ENCODE measurements at regions not wholly inside any gene's neighbourhood (a gene's known extent, or its start where the extent isn't known, plus 50 kb on each side); places are given as distances from the start of the nearest gene placed in this dataset.
A peak's percentile ranks its signal among the peaks of the same experiment; 100 is the strongest.

DNA sequence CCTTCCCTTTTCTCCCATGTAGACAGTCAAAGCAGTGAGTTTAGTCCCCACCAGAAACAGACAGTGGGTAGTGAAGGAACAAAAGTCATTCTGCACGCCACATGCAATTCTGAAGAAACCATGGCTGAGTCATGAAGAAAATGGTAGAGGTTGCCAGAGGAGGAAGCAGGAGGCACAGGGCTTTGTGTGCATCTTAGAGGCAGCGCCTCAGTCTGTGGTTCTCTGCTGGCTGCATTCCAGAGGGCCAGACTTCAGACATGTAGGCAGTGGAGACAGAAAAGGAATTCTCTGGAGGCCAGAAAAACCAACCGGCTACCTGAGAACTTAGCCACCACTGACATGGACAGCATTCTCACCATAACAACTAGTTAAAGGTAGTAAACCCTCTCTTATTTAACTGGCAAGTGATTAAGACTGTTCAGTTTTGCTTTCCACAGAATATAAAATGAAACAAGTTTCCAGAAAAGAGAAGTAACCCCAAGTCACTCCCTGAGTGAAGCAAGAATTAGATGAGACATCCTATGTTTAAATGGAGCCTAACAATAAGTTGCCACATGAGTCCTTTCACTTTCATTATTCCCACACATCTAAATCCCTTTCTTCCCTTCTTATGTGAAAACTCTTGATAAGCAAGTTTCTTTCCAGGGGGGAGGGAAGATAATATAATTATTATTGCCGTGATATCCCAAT, 556.1 kb downstream of the SOX6 start:
- Mint-ChIP-seq H3K4me1 (peaks cover 16% of the 10 kb centered on the region), H3K27ac (peak overlapping the region; percentile 23), H3K36me3 (ENCODE audit: low read depth) (no peaks in the 10 kb centered on the region), H3K9me3 (ENCODE audit: low read depth) (no peaks in the 10 kb centered on the region), H3K4me3 (no peak overlapping the region), H3K27me3 (no peaks in the 10 kb centered on the region)
- ChIA-PET POLR2A (no interaction called here), CTCF (interaction anchor here (0.5 kb wide), 1 partner anchor 32 kb away, joined by 4 read pairs; no protein-coding TSS in a partner anchor)
- DNase-seq = peak; percentile 28
- intact Hi-C loops (cut with DNase I, micrococcal nuclease) = loop anchor here in 1 of 2 experiments (2.0 kb wide), 1 partner anchor 19 kb away; no protein-coding TSS in a partner anchor
- peak; percentile 71 for ATAC-seq

- Mint-ChIP-seq H3K4me1 (peaks cover 16% of the 10 kb centered on the region), H3K27me3 (no peaks in the 10 kb centered on the region), H3K36me3 (ENCODE audit: low read depth) (no peaks in the 10 kb centered on the region), H3K27ac (peak overlapping the region; percentile 80), H3K9me3 (ENCODE audit: low read depth) (no peaks in the 10 kb centered on the region), H3K4me3 (no peak overlapping the region)
- ChIA-PET CTCF (interaction anchor here (0.5 kb wide), 1 partner anchor 33 kb away, joined by 4 read pairs; no protein-coding TSS in a partner anchor), POLR2A (no interaction called here)
- intact Hi-C loops (cut with DNase I, micrococcal nuclease) = loop anchor here in 1 of 2 experiments (2.0 kb wide), 1 partner anchor 18 kb away; no protein-coding TSS in a partner anchor
- ATAC-seq = peak; percentile 61
- DNase-seq = peak; percentile 37
Observed at GRCh38 chr11:15801126-15801525, 555.2 kb downstream of the SOX6 start.

GRCh38 chr11:15801616-15802015, 554.7 kb downstream of the SOX6 start:
- no peak for ATAC-seq
- intact Hi-C loops (cut with DNase I, micrococcal nuclease) = loop anchor here in 1 of 2 experiments (2.0 kb wide), 1 partner anchor 17 kb away; no protein-coding TSS in a partner anchor
- H3K4me3 Mint-ChIP-seq = no peak overlapping the region

DNA sequence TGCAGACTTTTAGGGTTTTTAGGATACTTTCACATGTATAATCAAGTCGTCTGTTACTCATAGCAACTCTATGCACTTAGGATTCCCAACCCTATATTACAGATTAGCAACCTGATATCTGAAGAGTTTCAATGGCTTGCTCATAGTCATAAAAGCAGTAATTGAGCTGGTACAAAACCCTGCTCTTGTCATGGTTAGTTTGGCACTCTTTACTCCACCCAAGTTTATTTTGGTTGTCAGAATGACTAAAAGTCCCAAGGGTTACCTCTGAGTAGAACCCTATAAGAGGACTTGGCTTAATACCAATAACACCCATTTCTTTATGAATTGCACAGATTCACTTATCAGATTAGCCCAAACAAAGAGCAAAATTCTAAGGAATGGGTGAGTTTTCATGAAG, 550.6 kb downstream of the SOX6 start:
- DNase-seq = no peak
- no peak for ATAC-seq
- no peaks in the 10 kb centered on the region for H3K27me3 Mint-ChIP-seq
- POLR2A ChIA-PET = no interaction called here
- no peaks in the 10 kb centered on the region for H3K9me3 Mint-ChIP-seq (ENCODE audit: low read depth)
- no peaks in the 10 kb centered on the region for H3K36me3 Mint-ChIP-seq (ENCODE audit: low read depth)
- CTCF ChIA-PET = interaction anchor here (1.6 kb wide), 1 partner anchor 15 kb away, joined by 4 read pairs; no protein-coding TSS in a partner anchor
- H3K27ac Mint-ChIP-seq = no peak overlapping the region
- H3K4me3 Mint-ChIP-seq = no peak overlapping the region
- intact Hi-C loops (cut with DNase I, micrococcal nuclease) = no loop called here
- H3K4me1 Mint-ChIP-seq = peaks cover 7% of the 10 kb centered on the region

More at GRCh38 chr11:15801616-15802015, 554.7 kb downstream of the SOX6 start:
- Mint-ChIP-seq H3K27me3 (no peaks in the 10 kb centered on the region), H3K36me3 (ENCODE audit: low read depth) (no peaks in the 10 kb centered on the region), H3K27ac (no peak overlapping the region), H3K9me3 (ENCODE audit: low read depth) (no peaks in the 10 kb centered on the region), H3K4me1 (peaks cover 16% of the 10 kb centered on the region)
- CTCF ChIA-PET = no interaction called here
- POLR2A ChIA-PET = no interaction called here
- DNase-seq = no peak

DNA sequence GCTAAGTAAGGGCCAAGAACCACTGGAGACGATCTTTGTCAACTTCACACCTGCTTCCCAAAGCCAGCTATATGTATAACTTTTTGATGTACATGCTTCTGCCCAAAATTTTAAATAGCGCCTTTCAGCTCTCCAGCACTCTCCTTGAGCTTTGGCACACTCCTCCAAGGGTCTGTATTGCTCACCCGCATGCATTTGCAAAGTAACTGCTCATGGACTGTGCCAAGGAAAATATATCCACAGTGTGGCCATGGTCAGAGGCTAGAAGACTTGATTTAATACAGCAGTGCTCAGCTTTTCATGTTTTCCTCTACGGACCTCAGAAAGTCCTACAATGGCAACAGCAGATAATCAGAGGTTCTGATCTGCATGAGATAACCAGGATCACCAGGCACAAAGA, 550.1 kb downstream of the SOX6 start:
- no peak for DNase-seq
- CTCF ChIA-PET = no interaction called here
- Mint-ChIP-seq H3K4me3 (no peak overlapping the region), H3K36me3 (ENCODE audit: low read depth) (no peaks in the 10 kb centered on the region), H3K9me3 (ENCODE audit: low read depth) (no peaks in the 10 kb centered on the region), H3K4me1 (peaks cover 3% of the 10 kb centered on the region), H3K27me3 (no peaks in the 10 kb centered on the region), H3K27ac (no peak overlapping the region)
- POLR2A ChIA-PET = no interaction called here
- ATAC-seq = no peak
- intact Hi-C loops (cut with DNase I, micrococcal nuclease) = no loop called here

DNA sequence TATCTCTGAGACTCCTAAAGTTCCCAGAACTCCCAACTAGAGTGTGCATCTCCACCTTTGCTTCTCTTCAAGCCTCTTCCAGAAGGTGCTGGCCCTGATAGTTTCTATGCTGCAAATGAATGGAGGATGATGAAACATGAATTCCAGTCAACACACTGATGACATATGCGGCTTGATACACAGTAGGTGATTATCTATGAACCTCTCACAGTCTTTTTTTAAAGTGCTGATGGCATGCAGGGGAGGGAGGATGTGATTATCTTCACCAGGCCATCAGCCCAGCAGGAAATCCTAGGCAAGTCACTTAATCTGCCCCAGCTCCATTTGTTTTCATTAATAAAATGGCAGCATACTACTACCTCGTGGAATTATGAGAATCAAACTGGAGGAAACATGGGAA, 548.5 kb downstream of the SOX6 start:
- no peaks in the 10 kb centered on the region for H3K27me3 Mint-ChIP-seq
- intact Hi-C loops (cut with DNase I, micrococcal nuclease) = no loop called here
- H3K4me3 Mint-ChIP-seq = no peak overlapping the region
- POLR2A ChIA-PET = no interaction called here
- no peak overlapping the region for H3K27ac Mint-ChIP-seq
- H3K9me3 Mint-ChIP-seq (ENCODE audit: low read depth) = no peaks in the 10 kb centered on the region
- no peaks in the 10 kb centered on the region for H3K4me1 Mint-ChIP-seq
- no peak for ATAC-seq
- no peaks in the 10 kb centered on the region for H3K36me3 Mint-ChIP-seq (ENCODE audit: low read depth)
- no peak for DNase-seq
- CTCF ChIA-PET = interaction anchor here (0.5 kb wide), 1 partner anchor 133 kb away, joined by 4 read pairs; no protein-coding TSS in a partner anchor

GRCh38 chr11:15810082-15810481, 546.3 kb downstream of the SOX6 start:
- DNase-seq (no peak), ATAC-seq (no peak)
- Mint-ChIP-seq H3K27ac (no peak overlapping the region), H3K9me3 (ENCODE audit: low read depth) (no peaks in the 10 kb centered on the region), H3K36me3 (ENCODE audit: low read depth) (no peaks in the 10 kb centered on the region), H3K4me3 (no peak overlapping the region), H3K4me1 (no peaks in the 10 kb centered on the region), H3K27me3 (no peaks in the 10 kb centered on the region)
- CTCF ChIA-PET = interaction anchor here (1.0 kb wide), 1 partner anchor 9 kb away, joined by 3 read pairs; no protein-coding TSS in a partner anchor
- POLR2A ChIA-PET = no interaction called here
- intact Hi-C loops (cut with DNase I, micrococcal nuclease) = no loop called here

DNA sequence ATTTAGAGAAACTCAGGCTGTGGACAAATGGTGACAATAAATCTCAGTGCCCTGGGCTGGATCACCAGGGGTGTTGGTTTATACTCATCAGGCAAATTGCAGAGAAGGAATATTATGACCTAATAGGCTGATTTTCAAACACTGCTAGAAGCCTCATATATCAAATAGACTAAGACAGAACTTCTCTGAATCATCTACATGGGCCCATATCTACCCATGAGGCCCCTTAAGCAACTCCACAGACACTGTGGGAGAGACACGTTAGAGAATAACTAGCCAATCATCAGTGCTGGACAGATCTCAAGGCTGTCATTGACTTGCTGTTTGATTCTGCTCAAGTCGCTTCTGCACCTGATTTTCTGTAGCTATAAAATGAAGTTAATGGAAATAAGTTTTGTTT, 545.8 kb downstream of the SOX6 start:
- intact Hi-C loops (cut with DNase I, micrococcal nuclease) = no loop called here
- DNase-seq (no peak), ATAC-seq (no peak)
- ChIA-PET CTCF (interaction anchor here (1.0 kb wide), 1 partner anchor 9 kb away, joined by 3 read pairs; no protein-coding TSS in a partner anchor), POLR2A (no interaction called here)
- Mint-ChIP-seq H3K4me3 (no peak overlapping the region), H3K9me3 (ENCODE audit: low read depth) (no peaks in the 10 kb centered on the region), H3K27me3 (no peaks in the 10 kb centered on the region), H3K36me3 (ENCODE audit: low read depth) (no peaks in the 10 kb centered on the region), H3K27ac (no peak overlapping the region), H3K4me1 (no peaks in the 10 kb centered on the region)

DNA sequence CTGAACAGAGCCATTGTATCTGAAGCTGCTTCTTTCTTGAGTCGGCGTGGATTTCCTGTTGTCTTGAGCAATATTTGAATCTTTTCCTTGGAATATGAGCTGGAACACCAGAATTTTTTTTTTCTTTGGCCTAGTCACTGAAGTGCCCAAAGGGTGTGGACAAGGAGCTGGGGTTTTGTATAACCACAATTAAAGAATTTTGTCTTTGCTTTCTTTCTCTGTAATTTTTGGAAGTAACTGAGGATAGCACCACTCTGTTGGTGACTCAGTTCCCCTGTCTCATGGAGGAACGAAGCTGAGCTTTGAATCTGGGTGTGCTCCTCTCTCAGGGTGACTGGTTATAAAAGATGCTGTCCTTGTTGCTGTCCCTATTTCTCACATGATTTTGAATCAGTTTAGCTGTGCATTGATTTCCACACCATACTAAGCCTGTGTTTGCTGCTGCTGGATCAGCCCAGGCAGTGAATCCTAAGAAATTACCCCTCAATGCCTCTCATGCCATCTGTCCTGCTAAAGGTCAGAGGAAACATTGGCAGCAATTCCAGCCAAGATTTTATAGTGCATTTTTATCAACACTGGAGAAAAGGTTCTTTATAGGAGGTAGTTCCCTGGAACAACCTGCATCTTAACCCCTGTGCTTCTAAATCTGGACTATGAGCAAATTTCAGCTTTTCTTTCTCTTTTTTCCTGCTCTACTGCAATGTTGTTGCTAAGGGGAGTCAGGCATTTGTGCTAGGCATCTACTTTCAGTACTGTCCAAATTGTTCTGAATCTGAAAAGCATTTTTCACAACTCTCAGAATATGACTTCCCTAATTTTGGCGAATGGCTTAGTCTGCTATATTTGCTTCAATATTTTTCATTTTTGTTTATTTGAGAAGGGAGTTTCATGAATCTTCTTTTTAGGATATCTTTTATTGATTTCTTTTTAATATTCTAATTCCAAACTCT, 540.8 kb downstream of the SOX6 start:
- DNase-seq (no peak), ATAC-seq (no peak)
- Mint-ChIP-seq H3K4me1 (peaks cover 15% of the 10 kb centered on the region), H3K27me3 (peaks cover 11% of the 10 kb centered on the region), H3K4me3 (no peak overlapping the region), H3K9me3 (ENCODE audit: low read depth) (no peaks in the 10 kb centered on the region), H3K27ac (no peak overlapping the region), H3K36me3 (ENCODE audit: low read depth) (no peaks in the 10 kb centered on the region)
- ChIA-PET POLR2A (interaction anchor here (0.6 to 0.7 kb wide), 2 partner anchors 107 to 114 kb away, joined by 3 read pairs; no protein-coding TSS in a partner anchor), CTCF (interaction anchor here (0.7 to 1.7 kb wide), 2 partner anchors 12 to 798 kb away, joined by 3 read pairs; no protein-coding TSS in a partner anchor)
- intact Hi-C loops (cut with DNase I, micrococcal nuclease) = loop anchor here in 1 of 2 experiments (5.0 kb wide), 1 partner anchor 797 kb away; no protein-coding TSS in a partner anchor

GRCh38 chr11:15816260-15816871, 540.0 kb downstream of the SOX6 start:
- intact Hi-C loops (cut with DNase I, micrococcal nuclease) = loop anchor here in 1 of 2 experiments (5.0 kb wide), 1 partner anchor 796 kb away; no protein-coding TSS in a partner anchor
- POLR2A ChIA-PET = interaction anchor here (0.6 to 0.7 kb wide), 2 partner anchors 106 to 113 kb away, joined by 3 read pairs; no protein-coding TSS in a partner anchor
- peak overlapping the region; percentile 5 for H3K27ac Mint-ChIP-seq
- DNase-seq (peak; percentile 40), ATAC-seq (peak; percentile 59)
- no peak overlapping the region for H3K4me3 Mint-ChIP-seq
- peaks cover 2% of the 10 kb centered on the region for H3K9me3 Mint-ChIP-seq (ENCODE audit: low read depth)
- peaks cover 11% of the 10 kb centered on the region for H3K27me3 Mint-ChIP-seq
- CTCF ChIA-PET = no interaction called here
- H3K36me3 Mint-ChIP-seq (ENCODE audit: low read depth) = no peaks in the 10 kb centered on the region
- H3K4me1 Mint-ChIP-seq = peaks cover 15% of the 10 kb centered on the region

- POLR2A ChIA-PET = no interaction called here
- Mint-ChIP-seq H3K36me3 (ENCODE audit: low read depth) (no peaks in the 10 kb centered on the region), H3K4me1 (peaks cover 15% of the 10 kb centered on the region), H3K27me3 (peaks cover 15% of the 10 kb centered on the region), H3K4me3 (no peak overlapping the region), H3K27ac (peak overlapping the region; percentile 5), H3K9me3 (ENCODE audit: low read depth) (peaks cover 2% of the 10 kb centered on the region)
- CTCF ChIA-PET = interaction anchor here (0.6 kb wide), 1 partner anchor 1177 kb away, joined by 3 read pairs; no protein-coding TSS in a partner anchor
- ATAC-seq (no peak), DNase-seq (no peak)
- intact Hi-C loops (cut with DNase I, micrococcal nuclease) = loop anchor here in 1 of 2 experiments (5.0 kb wide), 1 partner anchor 795 kb away; no protein-coding TSS in a partner anchor
Observed at GRCh38 chr11:15817001-15817400, 539.3 kb downstream of the SOX6 start.
